ENCODE measurements at regions not wholly inside any gene's neighbourhood (a gene's known extent, or its start where the extent isn't known, plus 50 kb on each side); places are given as distances from the start of the nearest gene placed in this dataset.
"Not testable (repeated sequence)": the region's sequence is repeated elsewhere in the genome, so short reads cannot be mapped to it uniquely, and the experiment has no call there.

- DNase-seq (ENCODE audit: low read depth in 2 of 3, low spot score in 1 of 3) = no peak
Measured at GRCh38 chr6:113718588-113718987, 138.6 kb upstream of the MARCKS start.

- DNase-seq (ENCODE audit: low read depth in 2 of 3, low spot score in 1 of 3) = no peak
Measured at GRCh38 chr6:113719064-113719463, 138.1 kb upstream of the MARCKS start.

GRCh38 chr6:113719545-113719944, 137.6 kb upstream of the MARCKS start:
- DNase-seq (ENCODE audit: low read depth in 2 of 3, low spot score in 1 of 3) = no peak

- DNase-seq (ENCODE audit: low read depth in 2 of 3, low spot score in 1 of 3) = no peak
Measured at GRCh38 chr6:113723182-113723581, 134.0 kb upstream of the MARCKS start.

GRCh38 chr6:113724927-113725326, 132.2 kb upstream of the MARCKS start:
- DNase-seq (ENCODE audit: low read depth in 2 of 3, low spot score in 1 of 3) = not testable (repeated sequence)

- no peak for DNase-seq (ENCODE audit: low read depth in 2 of 3, low spot score in 1 of 3)
Measured at GRCh38 chr6:113731541-113731940, 125.6 kb upstream of the MARCKS start.

DNA sequence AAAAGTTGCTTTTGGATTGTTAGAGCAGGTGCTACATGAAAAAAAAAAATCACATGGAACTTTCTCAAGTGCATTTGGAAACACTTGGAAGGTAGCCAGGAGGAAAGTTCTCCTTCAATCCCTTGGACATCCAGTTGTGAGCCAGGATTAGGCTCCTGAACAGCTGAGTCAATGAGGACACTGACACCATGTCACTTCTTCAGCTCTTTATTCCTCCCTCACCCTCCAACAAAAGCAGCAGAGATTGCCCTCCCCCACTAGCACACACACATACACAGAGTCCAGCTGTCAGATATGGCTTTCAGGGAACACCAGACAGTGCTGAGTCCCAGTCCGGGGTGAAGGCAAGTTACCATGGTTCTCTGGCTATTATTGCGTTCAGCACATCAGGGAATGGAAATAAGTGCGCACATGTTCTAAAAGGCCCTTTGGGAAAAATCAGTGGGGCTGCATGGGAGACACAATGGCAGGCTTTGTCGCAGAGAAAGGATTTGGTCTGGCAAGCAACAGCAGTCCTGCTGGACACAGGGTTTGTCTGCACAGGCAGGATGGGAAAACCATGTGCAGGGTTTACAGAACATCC, 124.7 kb upstream of the MARCKS start:
- DNase-seq (ENCODE audit: low read depth in 2 of 3, low spot score in 1 of 3) = no peak

DNA sequence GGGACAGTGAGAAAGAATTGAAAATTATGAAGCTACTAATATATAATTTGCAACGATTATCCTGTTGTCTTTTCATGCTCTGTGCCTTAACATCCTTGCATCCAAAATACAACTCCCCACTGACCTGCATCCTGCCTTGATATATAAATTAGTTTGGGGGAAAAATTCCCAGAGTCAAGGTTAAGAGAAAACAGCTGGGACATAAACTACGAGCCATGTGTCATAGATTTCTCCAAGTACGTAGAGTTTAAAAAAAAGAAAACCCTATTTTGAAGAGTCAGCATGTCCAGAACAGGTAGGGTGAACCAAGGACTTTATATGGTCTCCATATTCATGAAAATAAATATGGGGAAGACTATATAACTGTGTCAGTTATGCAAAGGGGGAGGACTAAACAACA, 123.8 kb upstream of the MARCKS start:
- DNase-seq (ENCODE audit: low read depth in 2 of 3, low spot score in 1 of 3) = no peak

GRCh38 chr6:113734982-113735381, 122.2 kb upstream of the MARCKS start:
- DNase-seq (ENCODE audit: low read depth in 2 of 3, low spot score in 1 of 3) = no peak

DNA sequence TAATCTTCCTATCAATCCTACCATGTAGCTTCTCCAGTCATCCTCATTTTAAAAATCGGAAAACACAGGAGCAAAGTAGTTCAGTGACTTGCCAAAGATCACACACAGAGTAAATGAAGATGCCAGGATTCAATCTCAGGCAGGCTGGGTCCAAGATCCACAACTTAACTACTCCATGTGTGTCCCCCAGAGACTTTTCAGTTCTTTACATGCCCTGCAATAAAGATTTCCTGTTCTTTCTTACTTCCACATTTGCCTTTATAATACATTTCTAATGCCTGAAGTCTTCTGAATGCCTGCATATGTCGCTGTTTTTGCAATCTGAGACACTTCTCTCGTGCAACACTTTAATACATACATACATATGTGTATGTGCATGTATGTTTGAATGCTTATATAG, 121.7 kb upstream of the MARCKS start:
- no peak for DNase-seq (ENCODE audit: low read depth in 2 of 3, low spot score in 1 of 3)

DNA sequence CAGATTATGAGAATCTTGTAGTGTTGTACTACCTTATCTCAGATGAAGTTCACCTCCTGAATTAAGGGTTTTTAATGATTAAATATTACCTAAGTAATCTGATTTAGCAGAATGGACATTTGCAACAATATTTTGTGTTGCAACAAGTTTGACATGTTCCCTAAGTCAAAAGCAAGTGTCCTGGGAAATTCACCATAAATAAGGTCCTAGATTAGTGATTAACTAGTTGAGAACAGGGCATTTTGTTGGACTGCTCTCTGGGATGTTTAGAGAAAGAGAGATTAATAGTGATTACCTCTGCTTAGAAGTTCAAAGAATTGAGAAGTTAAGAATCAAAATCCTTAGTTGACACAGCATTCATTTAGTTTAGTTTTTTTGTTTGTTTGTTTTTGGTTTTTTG, 120.2 kb upstream of the MARCKS start:
- DNase-seq (ENCODE audit: low read depth in 2 of 3, low spot score in 1 of 3) = no peak

GRCh38 chr6:113739041-113739655, 118.0 kb upstream of the MARCKS start:
- DNase-seq (ENCODE audit: low read depth in 2 of 3, low spot score in 1 of 3) = no peak

- DNase-seq (ENCODE audit: low read depth in 2 of 3, low spot score in 1 of 3) = no peak
Measured at GRCh38 chr6:113741651-113742050, 115.5 kb upstream of the MARCKS start.

DNA sequence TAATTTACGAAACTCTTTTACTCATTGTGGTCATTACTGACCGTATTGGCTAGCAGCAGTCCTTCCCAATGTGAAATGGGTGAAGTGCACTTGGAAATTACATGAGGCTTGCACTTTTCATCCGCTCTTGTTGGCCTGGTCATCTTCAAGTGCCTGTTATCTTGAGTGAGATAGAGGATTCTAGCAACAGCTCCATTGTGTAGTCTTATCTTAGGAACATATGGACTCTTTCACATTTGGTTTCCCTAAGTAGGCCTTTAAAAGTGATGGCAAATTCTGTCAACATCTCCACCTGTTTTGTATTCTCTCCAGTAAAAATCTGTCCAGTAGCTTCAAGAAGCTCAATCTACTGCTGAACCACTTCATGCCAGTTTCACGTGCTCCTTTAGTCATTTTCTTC, 114.8 kb upstream of the MARCKS start:
- no peak for DNase-seq (ENCODE audit: low read depth in 2 of 3, low spot score in 1 of 3)

- DNase-seq (ENCODE audit: low read depth in 2 of 3, low spot score in 1 of 3) = no peak
Measured at GRCh38 chr6:113744861-113745260, 112.3 kb upstream of the MARCKS start.

DNA sequence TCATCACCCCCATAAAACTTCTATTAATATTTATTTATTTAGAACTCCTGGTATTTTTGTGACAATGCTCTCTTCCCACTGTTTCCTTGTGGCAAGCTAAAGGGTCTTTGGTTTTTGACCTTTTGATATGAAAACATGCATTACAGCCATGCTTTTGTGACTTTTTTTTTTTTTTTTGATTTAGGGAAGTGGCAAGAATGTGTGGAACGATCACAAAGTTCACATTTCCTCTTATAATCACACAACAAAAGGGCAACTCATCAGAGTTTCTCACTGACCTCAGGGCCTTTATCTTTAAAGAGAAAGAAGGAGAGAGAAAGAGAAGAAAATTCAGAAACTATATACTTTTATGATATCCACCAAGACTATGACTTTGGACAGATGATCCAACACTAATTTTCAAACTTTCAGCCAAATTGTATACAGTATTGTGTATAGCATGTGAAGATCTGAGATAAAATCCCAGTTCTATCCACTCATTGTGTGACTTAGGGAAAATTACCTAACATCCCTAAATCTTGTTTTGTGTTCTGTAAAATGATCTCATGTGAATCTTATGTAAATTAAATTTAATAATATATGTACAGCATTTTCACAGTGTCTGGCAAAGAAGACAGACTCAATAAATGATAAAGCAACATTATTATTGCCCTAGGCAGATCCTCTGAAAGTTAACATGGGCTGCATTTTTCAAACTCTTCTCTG, 106.8 kb upstream of the MARCKS start:
- DNase-seq (ENCODE audit: low read depth in 2 of 3, low spot score in 1 of 3) = no peak

DNA sequence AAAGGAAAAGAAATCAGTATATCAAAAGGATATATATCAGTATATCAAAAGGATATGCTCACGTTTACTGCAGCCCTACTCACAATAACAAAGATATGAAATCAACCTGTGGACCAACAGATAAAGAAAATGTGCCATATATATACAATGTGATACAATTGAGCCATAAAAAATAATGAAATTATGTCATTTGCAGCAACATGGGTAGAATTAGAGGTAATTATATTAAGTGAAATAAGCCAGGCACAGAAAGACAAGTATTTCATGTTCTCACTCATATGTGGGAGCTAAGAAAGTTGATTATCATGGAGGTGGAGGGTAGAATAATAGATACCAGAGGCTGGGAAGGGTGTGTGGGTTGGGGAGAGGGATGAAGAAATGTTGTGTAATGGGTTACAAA, 102.9 kb upstream of the MARCKS start:
- no peak for DNase-seq (ENCODE audit: low read depth in 2 of 3, low spot score in 1 of 3)

GRCh38 chr6:113755449-113756289, 101.5 kb upstream of the MARCKS start:
- no peak for DNase-seq (ENCODE audit: low read depth in 2 of 3, low spot score in 1 of 3)

GRCh38 chr6:113756290-113756665, 100.9 kb upstream of the MARCKS start:
- DNase-seq (ENCODE audit: low read depth in 2 of 3, low spot score in 1 of 3) = no peak

GRCh38 chr6:113758214-113758613, 98.9 kb upstream of the MARCKS start:
- DNase-seq (ENCODE audit: low read depth in 2 of 3, low spot score in 1 of 3) = no peak

DNA sequence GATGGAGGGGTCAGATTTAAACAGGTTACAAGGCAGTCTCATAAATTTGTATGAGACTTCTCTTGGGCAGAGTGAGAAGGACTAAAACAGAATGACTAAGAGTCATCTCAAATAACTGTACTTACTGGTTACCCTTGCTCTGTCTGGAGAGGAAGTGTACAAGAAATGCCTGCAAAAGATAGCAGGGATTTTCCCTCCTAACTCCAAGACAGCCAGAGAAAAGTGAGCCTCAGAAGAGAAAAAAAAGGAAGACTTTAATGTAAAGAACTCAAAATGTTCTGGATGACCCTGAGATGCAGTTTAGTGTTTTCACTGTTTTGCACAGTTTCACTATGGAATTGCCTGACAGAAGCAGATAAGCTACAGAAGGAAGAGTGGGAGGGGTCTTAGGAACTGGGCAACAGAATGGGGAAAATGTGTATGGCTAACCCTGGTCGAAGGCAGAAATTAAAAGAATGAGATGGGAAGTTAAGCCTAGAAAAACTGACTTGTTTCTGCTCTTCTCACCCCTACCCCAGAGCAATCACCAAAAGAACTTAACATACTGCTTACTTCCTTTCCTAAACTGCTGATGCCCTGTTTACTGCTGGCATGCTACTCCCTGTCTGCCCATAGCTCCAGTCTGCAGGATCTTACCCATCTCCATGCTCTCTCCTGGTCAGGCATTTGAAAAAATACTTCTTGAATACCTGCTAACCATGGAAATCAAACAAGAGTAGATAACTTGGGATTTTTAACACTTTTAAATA, 98.1 kb upstream of the MARCKS start:
- DNase-seq (ENCODE audit: low read depth in 2 of 3, low spot score in 1 of 3) = no peak
